GM12878 (cell line): ENCODE measurements at regions not wholly inside any gene's neighbourhood (a gene's known extent, or its start where the extent isn't known, plus 50 kb on each side); places are given as distances from the start of the nearest gene placed in this dataset.

Source experiments
- ATAC-seq: fragments of 200-7000 bp; cut with Tn5 transposase; 3 replicates; pipeline ENCODE4 v1.9.1; 2020; ENCODE audit warnings: mild to moderate bottlenecking, moderate library complexity
- BruUV-seq: library from RNA; stranded (reverse); fragments of 400-500 nt; replicated peaks from 2 replicates; lab custom pipeline; 2021; lab: Mats Ljungman, UMichigan
- CTCF ChIA-PET: fragments of 300-600 bp; sonication (Branson Sonifier 250); formaldehyde crosslinking; extraction: SDS; loops from one replicate; lab custom pipeline; 2021; ENCODE audit warnings: inconsistent platforms; lab: Yijun Ruan, JAX
- POLR2A ChIA-PET: fragments of 350-600 bp; formaldehyde crosslinking; extraction: SDS; loops from one replicate; lab custom pipeline; 2021; ENCODE audit warnings: inconsistent platforms; lab: Charles Lee
- RAD21 ChIA-PET: fragments of 300-600 bp; sonication (Branson Sonifier 250); formaldehyde crosslinking; loops from one replicate; lab custom pipeline; 2023; ENCODE audit warnings: antibody characterized with exemption; ENCODE audit not compliant: unreplicated experiment; lab: Charles Lee
- SMC1A ChIA-PET: fragments of 300-600 bp; sonication (Branson Sonifier 250); formaldehyde crosslinking; loops from one replicate; lab custom pipeline; 2023; ENCODE audit not compliant: unreplicated experiment, uncharacterized antibody; lab: Charles Lee
- DNase-seq: peaks from one replicate; pipeline ENCODE4 v3.0.0-alpha.2; 2011; ENCODE audit warnings: low read depth, low spot score
- FAIRE-seq: peaks from 3 replicates; lab custom pipeline; 2011; peaks lifted over from hg19 to GRCh38; lab: Jason Lieb, UNC
- H2AFZ ChIP-seq: 2 replicates; pipeline ENCODE4 v1.6.0; 2011; ENCODE audit warnings: low read depth, low read length, control low read depth; ENCODE audit not compliant: control insufficient read depth
- H3K27ac ChIP-seq: 2 replicates; pipeline ENCODE4 v1.5.1; 2011; ENCODE audit warnings: control low read depth; ENCODE audit not compliant: control insufficient read depth, insufficient read depth
- H3K27me3 ChIP-seq, 2 experiments: replicated peaks in 1 of 2; 2 replicates each; pipeline versions ENCODE4 v1.6.0 to v1.6.1; 2011; ENCODE audit warnings: low read length in 1 of 2; ENCODE audit not compliant: control insufficient read depth in 2 of 2, insufficient read depth in 2 of 2
- H3K36me3 ChIP-seq, 2 experiments: 2 replicates each; pipeline ENCODE4 v1.5.1; 2011; ENCODE audit warnings: low read length in 1 of 2; ENCODE audit not compliant: control insufficient read depth in 2 of 2, insufficient read depth in 2 of 2
- H3K4me1 ChIP-seq: 2 replicates; pipeline ENCODE4 v1.6.1; 2011; ENCODE audit warnings: mild to moderate bottlenecking, low read length, moderate library complexity, mixed read lengths; ENCODE audit not compliant: control insufficient read depth, insufficient read depth
- H3K4me2 ChIP-seq: 2 replicates; pipeline ENCODE4 v1.6.0; 2011; ENCODE audit warnings: control low read depth; ENCODE audit not compliant: control insufficient read depth, insufficient read depth
- H3K4me3 ChIP-seq: fragments of 200-600 bp; sonication (generic); 2 replicates; pipeline ENCODE4 v1.5.1; 2016
- H3K79me2 ChIP-seq: 2 replicates; pipeline ENCODE4 v1.6.0; 2011; ENCODE audit warnings: low read length; ENCODE audit not compliant: control insufficient read depth, insufficient read depth
- H3K9ac ChIP-seq: 2 replicates; pipeline ENCODE4 v1.8.0; 2011; ENCODE audit warnings: low read length, control low read depth, mixed read lengths; ENCODE audit not compliant: control insufficient read depth, insufficient read depth
- H3K9me3 ChIP-seq: replicated peaks from 3 replicates; pipeline ENCODE4 v1.5.1; 2011; ENCODE audit warnings: mild to moderate bottlenecking, low read length; ENCODE audit not compliant: control insufficient read depth, insufficient read depth
- H4K20me1 ChIP-seq: 2 replicates; pipeline ENCODE4 v1.6.0; 2011; ENCODE audit not compliant: control insufficient read depth, insufficient read depth
- CREB1 ChIP-seq: IDR thresholded peaks from 2 replicates; pipeline ENCODE4 v1.6.1; 2012; ENCODE audit warnings: low read depth, mild to moderate bottlenecking, inconsistent platforms
- CREM ChIP-seq: IDR thresholded peaks from 2 replicates; pipeline ENCODE4 v1.6.1; 2014; ENCODE audit warnings: antibody characterized with exemption, low read depth
- GABPA ChIP-seq: IDR thresholded peaks from 2 replicates; pipeline ENCODE4 v1.6.1; 2014; ENCODE audit warnings: antibody characterized with exemption, low read depth, mild to moderate bottlenecking, inconsistent platforms
- GATAD2B ChIP-seq: fragments of 450-650 bp; conservative IDR thresholded peaks from 2 replicates; pipeline ENCODE4 v1.6.1; 2017; ENCODE audit warnings: low read depth, mild to moderate bottlenecking, moderate library complexity
- PAX8 ChIP-seq: fragments of 450-650 bp; IDR thresholded peaks from 2 replicates; pipeline ENCODE4 v1.6.1; 2017; ENCODE audit warnings: mild to moderate bottlenecking, moderate library complexity
- STAT1 ChIP-seq: fragments of 450-650 bp; conservative IDR thresholded peaks from 2 replicates; pipeline ENCODE4 v1.6.1; 2014; ENCODE audit warnings: antibody characterized with exemption, mild to moderate bottlenecking
- TBL1XR1 ChIP-seq: IDR thresholded peaks from 2 replicates; pipeline ENCODE4 v1.6.1; 2012; ENCODE audit warnings: low read depth, low read length, improper control_type of control experiment
- WRNIP1 ChIP-seq: IDR thresholded peaks from 2 replicates; pipeline ENCODE4 v1.6.1; 2011; ENCODE audit warnings: low read depth, low read length, improper control_type of control experiment, borderline replicate concordance
- ZBED1 ChIP-seq: IDR thresholded peaks from 2 replicates; pipeline ENCODE4 v1.6.1; 2016; ENCODE audit warnings: borderline replicate concordance
- ZSCAN29 ChIP-seq: fragments of 450-650 bp; IDR thresholded peaks from 2 replicates; pipeline ENCODE4 v1.6.1; 2017; ENCODE audit warnings: mild to moderate bottlenecking, moderate library complexity
- WGBS: methylation state at CpG from one replicate; pipeline ENCODE4 v1.1.6; 2016; ENCODE audit warnings: low lambda C conversion rate; ENCODE audit not compliant: insufficient replicate concordance, insufficient coverage; ENCODE audit errors: missing lambda C conversion rate; 5-methylcytosine and 5-hydroxymethylcytosine counted together
- in situ Hi-C: fragments of 300-500 bp; cut with MboI; formaldehyde crosslinking; loops from 9 replicates; pipeline ENCODE4 v1.14.3; 2018; ENCODE audit warnings: mixed read lengths
- intact Hi-C: fragments of 100-400 bp; cut with micrococcal nuclease; formaldehyde crosslinking; loops from one replicate; pipeline ENCODE4 v1.14.2; 2022; ENCODE audit not compliant: unreplicated experiment
- TF ChIP-seq, protein P1 (sequence below), 3 experiments: IDR thresholded peaks in 2 of 3; conservative IDR thresholded peaks in 1 of 3; 2 replicates each; pipeline ENCODE4 v1.5.1; 2011; ENCODE audit warnings: low read depth in 3 of 3, low read length in 3 of 3, mild to moderate bottlenecking in 3 of 3, control low read depth in 2 of 3, moderate library complexity in 2 of 3, inconsistent platforms in 1 of 3, mixed read lengths in 1 of 3; ENCODE audit not compliant: control insufficient read depth in 2 of 3, insufficient read depth in 1 of 3; ENCODE audit errors: extremely low read depth in 1 of 3
- TF ChIP-seq, protein P2 (sequence below): fragments of 450-650 bp; IDR thresholded peaks from 2 replicates; pipeline ENCODE4 v1.6.1; 2016; ENCODE audit warnings: mild to moderate bottlenecking
- TF ChIP-seq, protein P3 (sequence below): IDR thresholded peaks from 2 replicates; pipeline ENCODE4 v1.6.1; 2011; ENCODE audit warnings: borderline replicate concordance, low read depth, mild to moderate bottlenecking, moderate library complexity, mixed read lengths, low read length; ENCODE audit not compliant: insufficient read depth; ENCODE audit errors: extremely low read length
- TF ChIP-seq, protein P4 (sequence below): IDR thresholded peaks from 2 replicates; pipeline ENCODE4 v1.6.1; 2012; ENCODE audit warnings: low read depth, low read length, improper control_type of control experiment

DNA sequence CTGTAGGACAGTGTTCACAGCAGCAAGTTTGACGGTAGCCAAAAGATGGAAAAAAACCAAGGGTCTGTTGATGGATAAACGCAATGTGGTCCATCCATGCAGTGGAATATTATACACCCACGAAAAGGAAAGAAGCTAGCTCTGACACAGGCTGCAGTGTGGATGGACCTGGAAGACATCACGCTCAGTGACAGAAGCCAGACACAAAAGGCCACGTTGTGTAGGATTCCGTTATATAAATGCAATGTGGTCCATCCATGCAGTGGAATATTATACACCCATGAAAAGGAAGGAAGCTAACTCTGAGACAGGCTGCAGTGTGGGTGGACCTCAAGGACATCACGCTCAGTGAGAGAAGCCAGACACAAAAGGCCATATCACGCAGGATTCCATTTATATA, 105.5 kb upstream of the SHOX start:
- H3K36me3 ChIP-seq, result no peaks in the 10 kb centered on the region
- no TSS peak for BruUV-seq
- intact Hi-C loops (no loop called here), in situ Hi-C loops (no loop called here)
- H2AFZ ChIP-seq, result no peak overlapping the region
- ChIA-PET SMC1A (no interaction called here), CTCF (no interaction called here), POLR2A (no interaction called here), RAD21 (no interaction called here)
- no peak overlapping the region for H3K27ac ChIP-seq
- no peaks in the 10 kb centered on the region for H3K27me3 ChIP-seq
- H3K79me2 ChIP-seq, result no peaks in the 10 kb centered on the region
- no peak overlapping the region for H3K9ac ChIP-seq
- ATAC-seq (no peak), FAIRE-seq (no peak), DNase-seq (no peak)
- TF ChIP-seq WRNIP1 (no peak), GATAD2B (no peak), CREB1 (no peak), CREM (no peak), GABPA (no peak), TBL1XR1 (no peak), STAT1 (no peak), ZBED1 (no peak), ZSCAN29 (no peak), PAX8 (no peak)
- TF ChIP-seq, protein P1, sequence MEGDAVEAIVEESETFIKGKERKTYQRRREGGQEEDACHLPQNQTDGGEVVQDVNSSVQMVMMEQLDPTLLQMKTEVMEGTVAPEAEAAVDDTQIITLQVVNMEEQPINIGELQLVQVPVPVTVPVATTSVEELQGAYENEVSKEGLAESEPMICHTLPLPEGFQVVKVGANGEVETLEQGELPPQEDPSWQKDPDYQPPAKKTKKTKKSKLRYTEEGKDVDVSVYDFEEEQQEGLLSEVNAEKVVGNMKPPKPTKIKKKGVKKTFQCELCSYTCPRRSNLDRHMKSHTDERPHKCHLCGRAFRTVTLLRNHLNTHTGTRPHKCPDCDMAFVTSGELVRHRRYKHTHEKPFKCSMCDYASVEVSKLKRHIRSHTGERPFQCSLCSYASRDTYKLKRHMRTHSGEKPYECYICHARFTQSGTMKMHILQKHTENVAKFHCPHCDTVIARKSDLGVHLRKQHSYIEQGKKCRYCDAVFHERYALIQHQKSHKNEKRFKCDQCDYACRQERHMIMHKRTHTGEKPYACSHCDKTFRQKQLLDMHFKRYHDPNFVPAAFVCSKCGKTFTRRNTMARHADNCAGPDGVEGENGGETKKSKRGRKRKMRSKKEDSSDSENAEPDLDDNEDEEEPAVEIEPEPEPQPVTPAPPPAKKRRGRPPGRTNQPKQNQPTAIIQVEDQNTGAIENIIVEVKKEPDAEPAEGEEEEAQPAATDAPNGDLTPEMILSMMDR (IDR thresholded peaks at IDR 0.05 in 2 of 3, conservative IDR thresholded peaks at IDR 0.05 in 1 of 3; ENCODE audit: control insufficient read depth in 2 of 3, extremely low read depth in 1 of 3, insufficient read depth in 1 of 3, low read depth in 3 of 3, low read length in 3 of 3), result no peak
- TF ChIP-seq, protein P2, sequence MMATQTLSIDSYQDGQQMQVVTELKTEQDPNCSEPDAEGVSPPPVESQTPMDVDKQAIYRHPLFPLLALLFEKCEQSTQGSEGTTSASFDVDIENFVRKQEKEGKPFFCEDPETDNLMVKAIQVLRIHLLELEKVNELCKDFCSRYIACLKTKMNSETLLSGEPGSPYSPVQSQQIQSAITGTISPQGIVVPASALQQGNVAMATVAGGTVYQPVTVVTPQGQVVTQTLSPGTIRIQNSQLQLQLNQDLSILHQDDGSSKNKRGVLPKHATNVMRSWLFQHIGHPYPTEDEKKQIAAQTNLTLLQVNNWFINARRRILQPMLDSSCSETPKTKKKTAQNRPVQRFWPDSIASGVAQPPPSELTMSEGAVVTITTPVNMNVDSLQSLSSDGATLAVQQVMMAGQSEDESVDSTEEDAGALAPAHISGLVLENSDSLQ, result no peak
- TF ChIP-seq, protein P3, sequence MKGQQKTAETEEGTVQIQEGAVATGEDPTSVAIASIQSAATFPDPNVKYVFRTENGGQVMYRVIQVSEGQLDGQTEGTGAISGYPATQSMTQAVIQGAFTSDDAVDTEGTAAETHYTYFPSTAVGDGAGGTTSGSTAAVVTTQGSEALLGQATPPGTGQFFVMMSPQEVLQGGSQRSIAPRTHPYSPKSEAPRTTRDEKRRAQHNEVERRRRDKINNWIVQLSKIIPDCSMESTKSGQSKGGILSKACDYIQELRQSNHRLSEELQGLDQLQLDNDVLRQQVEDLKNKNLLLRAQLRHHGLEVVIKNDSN, result no peak
- TF ChIP-seq, protein P4, sequence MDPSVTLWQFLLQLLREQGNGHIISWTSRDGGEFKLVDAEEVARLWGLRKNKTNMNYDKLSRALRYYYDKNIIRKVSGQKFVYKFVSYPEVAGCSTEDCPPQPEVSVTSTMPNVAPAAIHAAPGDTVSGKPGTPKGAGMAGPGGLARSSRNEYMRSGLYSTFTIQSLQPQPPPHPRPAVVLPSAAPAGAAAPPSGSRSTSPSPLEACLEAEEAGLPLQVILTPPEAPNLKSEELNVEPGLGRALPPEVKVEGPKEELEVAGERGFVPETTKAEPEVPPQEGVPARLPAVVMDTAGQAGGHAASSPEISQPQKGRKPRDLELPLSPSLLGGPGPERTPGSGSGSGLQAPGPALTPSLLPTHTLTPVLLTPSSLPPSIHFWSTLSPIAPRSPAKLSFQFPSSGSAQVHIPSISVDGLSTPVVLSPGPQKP, result no peak
- H4K20me1 ChIP-seq, result no peaks in the 10 kb centered on the region
- H3K9me3 ChIP-seq, result no peaks in the 10 kb centered on the region; the same call in 2 of the 3 replicates
- no peak overlapping the region for H3K4me2 ChIP-seq
- no peak overlapping the region for H3K4me3 ChIP-seq
- H3K4me1 ChIP-seq, result no peaks in the 10 kb centered on the region
- WGBS, result 29% methylated on average over 8 of the region's 8 CpGs
